Inferior parietal cortex (tissue), 1 donor: ENCODE measurements at regions not wholly inside any gene's neighbourhood (a gene's known extent, or its start where the extent isn't known, plus 50 kb on each side); places are given as distances from the start of the nearest gene placed in this dataset.
"Not testable (repeated sequence)": the region's sequence is repeated elsewhere in the genome, so short reads cannot be mapped to it uniquely, and the experiment has no call there.

Experiments
- DNase-seq: peaks from one replicate; pipeline ENCODE4 v3.0.0-alpha.2; 2016; ENCODE audit errors: extremely low spot score

GRCh38 chr4:4913628-4914027 is 54.2 kb downstream of the MSX1 start:
- no peak for DNase-seq

DNA sequence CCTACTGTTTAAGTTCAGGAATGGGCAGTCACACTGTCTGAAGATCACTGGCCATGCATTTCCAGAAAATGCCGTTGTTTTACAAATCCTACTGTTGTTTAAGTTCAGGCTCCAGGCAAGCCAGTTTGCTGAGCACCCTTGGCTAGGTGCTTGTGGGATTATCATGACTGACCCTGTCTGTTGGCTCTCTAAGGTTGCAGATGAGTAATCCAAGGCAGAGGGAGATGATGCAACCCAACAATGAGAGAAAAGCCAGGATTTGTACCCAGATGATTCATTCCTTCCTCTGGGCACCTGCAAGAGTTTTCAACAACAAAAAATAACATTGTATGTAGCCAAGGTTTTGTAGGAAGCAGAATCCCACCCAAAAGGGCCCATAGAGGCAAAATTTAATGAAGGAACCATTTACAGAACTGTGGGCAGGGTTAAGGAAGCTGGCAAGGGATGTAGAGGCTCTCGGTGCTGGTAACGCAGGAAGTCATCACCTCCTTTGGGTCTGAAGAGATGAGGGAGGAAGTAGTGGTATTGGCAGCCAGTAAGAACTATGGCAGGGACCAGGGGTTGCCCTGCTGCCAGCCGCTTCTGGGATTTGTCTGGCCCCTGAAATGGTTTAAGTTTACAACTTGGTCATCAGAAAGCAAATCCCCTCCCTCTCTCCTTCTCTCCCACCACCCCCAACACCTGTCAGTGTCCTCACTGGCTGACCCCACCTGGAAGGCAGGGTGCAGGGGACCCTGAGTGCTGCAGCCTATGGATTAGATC is 54.8 kb downstream of the MSX1 start:
- DNase-seq, result no peak

- DNase-seq, result no peak
Observed at GRCh38 chr4:4914965-4915845, 55.7 kb downstream of the MSX1 start.

- no peak for DNase-seq
Observed at GRCh38 chr4:4918067-4918466, 58.6 kb downstream of the MSX1 start.

- DNase-seq, result no peak
Observed at GRCh38 chr4:4919927-4920326, 60.5 kb downstream of the MSX1 start.

DNA sequence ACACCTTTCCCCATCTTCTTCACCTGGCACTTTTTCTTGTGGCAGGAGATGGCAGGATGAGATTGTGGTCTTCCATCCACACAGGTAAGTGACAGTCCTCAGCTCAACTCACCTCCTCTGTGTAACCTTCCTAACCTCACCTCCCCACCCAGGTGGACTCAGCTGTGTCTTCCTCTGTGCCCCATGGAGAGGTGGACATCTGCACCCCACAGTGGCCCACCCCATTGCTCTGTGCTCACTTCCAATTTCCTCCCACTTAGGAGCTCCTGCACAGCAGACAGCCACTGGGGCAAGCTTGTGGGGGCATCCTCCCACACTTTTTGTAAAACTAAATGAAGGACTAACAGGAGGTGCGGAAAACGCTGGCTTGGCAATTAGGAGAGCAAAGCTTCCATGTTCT is 61.6 kb downstream of the MSX1 start:
- DNase-seq, result no peak

GRCh38 chr4:4922441-4922840 is 63.0 kb downstream of the MSX1 start:
- no peak for DNase-seq

DNA sequence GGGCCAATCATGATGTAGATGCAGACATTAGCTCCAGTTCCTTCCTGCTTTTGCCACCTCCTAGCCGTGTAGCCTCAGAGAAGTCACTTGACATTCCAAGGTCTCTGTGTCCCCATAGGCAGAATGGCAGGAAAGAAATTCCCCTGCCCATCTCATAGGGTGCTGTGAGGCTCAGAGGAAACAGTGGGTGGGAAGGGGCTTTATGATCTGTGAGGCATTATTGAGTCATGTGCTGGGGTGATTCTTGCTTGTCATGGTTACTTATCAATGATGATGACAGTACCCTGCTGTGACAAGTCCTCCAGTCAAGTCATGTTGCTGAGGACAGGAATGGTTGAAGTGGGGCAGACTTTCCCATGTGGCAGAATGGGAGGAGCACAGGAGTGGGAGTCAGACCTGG is 63.7 kb downstream of the MSX1 start:
- DNase-seq, result no peak

DNA sequence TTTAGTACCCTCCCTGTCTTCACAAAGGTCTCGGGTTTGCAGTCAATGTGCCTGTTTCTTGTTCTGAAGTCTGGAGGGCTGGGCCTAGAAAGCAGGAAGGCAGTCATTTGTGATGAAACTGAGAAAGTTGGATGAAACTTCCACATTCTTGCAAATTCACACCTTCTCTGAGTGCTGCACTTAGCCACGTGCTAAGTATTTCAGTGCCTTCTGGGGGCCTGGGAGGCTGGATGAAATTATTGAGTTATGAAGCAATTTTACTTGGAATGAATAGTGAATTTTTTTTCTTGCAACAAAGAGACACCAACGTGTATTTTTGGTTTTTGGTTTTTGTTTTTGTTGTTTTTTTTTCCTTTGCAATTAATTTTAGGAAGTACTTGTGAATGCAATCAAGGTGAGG is 71.2 kb downstream of the MSX1 start:
- no peak for DNase-seq

DNA sequence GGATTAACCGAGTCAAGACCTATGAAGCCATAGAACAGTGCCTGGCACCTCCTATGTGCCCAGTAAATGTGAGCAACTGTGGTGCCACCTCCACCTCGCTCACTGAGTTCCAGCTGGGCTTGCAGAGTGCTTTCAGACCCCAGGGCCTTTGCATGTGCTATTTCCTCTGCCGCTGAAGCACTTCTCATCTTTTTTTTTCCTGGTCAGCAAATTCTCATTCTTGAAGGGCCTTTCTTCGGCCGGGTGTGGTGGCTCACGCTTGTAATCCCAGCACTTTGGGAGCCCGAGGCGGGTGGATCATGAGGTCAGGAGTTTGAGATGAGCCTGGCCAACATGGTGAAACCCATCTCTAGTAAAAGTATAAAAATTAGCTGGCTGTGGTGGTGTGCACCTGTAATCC is 76.5 kb downstream of the MSX1 start:
- no peak for DNase-seq

DNA sequence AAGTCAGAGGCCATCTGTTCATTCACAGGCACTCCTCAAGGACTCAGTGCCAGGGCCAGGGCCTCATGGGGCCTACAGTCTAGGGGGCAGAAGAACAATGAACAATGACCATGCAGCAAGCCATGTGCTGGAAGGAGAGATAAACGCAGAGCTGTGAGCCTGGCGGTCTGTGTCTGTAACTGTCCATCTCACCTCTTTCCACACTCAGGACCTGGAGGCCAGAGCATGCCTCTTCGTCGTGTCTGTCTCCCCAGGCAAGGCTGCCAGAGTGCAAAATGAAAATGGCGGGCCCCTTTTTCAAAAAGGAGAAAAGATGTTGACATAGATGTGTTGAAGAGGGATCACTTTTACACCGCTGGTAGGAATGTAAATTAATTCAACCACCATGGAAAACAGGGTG is 78.5 kb downstream of the MSX1 start:
- DNase-seq, result no peak

DNA sequence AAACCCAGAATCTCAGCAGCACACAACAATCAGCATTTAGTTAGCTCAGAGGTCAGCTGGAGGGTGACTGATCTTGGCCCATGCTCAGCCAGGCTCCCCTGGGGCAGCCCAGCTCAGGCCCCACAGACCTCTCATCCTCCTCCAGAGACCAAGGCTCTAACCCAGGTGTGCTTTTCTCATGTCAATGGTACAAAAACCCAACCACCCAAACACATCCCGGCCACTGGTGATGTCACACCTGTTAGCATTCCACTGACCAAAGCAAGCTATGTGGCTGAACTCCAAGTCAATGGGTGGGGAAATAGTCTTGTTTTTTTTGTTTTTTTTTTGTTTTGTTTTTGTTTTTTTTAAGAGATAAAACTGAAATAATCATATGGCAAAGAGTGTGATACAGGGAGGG is 77.5 kb downstream of the CYTL1 start:
- no peak for DNase-seq

DNA sequence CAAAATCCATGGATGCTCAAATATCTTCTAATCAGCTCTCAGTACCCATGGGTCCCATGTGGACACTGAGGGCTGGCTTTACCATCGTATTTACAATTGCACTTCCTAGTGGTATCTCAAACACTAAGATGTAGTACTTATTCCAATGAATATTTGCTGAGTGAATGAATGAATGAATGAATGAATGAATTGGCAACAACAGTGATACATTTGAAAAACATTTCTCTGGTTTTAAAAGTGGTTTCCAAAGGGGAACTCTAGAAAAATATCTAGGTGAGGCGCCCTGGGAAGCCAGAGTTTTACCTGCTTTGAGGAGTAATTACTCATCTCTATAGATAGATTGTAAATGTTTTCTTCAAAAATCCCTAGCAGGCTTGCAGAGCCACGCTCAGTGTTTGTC is 76.6 kb downstream of the CYTL1 start:
- no peak for DNase-seq

DNA sequence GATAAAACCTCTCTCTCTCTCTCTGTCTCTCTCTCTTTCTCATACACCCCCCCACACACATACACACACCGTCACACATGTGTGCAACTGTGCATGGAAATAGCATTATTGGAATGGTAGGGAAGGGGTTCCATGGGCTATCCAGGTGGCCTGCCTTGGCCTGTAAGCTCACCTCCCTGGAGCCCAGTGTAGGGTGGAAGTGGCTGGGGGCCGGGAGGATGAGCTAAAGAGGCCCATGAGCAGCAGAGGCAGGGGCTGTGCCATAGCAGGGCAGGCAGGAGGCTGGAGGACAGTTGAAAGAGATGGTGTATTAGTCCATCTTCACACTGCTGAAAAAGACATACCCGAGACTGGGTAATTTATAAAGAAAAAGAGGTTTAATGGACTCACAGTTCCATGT is 74.2 kb downstream of the CYTL1 start:
- no peak for DNase-seq

GRCh38 chr4:4945829-4946228 is 73.4 kb downstream of the CYTL1 start:
- DNase-seq, result no peak

DNA sequence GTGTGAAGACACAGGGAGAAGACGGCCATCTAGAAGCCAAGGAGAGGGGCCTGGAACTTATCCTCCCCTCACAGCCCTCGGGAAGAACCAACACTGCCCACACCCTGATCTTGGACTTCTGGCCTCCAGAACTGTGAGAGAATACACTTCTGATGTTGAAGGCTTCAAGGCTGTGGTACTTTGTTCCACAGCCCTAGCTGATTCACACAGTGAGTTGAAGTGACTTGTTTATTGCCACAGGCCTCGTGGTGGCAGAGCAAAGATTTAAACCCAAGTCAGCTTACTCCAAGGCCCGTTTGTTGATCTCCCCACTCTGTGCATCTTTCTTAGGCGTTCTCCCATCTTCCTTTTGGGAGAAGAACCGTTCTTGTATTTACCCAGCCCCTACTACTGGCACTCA is 72.8 kb downstream of the CYTL1 start:
- no peak for DNase-seq

GRCh38 chr4:4947721-4948120 is 71.5 kb downstream of the CYTL1 start:
- DNase-seq, result no peak

DNA sequence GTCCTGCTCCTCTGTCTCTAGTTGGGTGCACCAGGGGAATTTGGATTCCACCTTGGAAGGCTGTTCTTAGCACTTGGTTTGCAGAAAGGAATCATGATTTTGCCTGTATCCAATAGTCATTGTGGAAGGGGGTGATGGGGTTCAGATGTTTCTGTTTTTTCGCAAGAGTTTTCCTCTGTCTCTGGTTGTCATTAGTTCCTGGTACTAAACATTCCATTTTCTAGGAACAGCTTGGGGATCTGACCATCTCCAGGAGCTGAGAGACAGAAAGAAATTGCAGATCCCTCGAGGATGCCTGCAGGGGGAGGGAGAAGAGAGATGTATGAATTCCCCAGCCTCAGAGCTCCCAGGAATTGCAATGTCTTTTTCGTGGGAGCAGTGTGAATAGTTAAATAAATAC is 70.9 kb downstream of the CYTL1 start:
- no peak for DNase-seq

DNA sequence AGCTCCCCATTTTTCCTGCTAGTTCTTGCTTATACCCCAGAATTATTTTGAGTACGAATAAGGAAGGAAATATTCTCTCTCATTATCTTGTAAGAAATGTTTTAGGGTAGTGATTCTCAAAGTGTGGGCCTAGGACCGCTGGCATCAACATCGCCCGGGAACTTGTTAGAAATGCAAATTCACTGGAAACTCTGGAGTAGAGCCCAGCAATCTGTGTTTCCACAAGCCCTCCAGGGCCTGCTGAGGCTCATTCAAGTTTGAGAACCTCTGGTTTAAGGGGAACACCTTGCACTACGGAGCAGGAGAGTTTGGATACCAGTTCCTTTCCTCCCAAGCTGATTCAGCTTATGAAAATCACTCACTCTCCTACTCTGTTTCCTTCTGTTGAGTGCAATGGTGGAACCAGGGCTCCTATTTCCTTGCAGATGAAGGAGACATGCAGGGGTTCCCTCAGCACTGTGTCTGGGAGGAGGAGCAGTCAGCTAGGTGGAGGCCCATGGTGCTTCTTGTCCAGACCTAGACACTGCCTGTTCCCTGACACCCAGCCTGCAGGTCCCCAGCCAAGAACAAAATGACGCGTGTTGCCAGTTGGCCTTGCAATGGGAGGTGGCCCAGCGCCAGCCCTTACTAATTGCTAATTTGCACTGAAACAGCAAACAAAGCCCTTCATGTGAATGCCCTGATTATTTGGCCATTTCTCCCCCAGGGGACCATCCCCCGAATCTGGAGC is 68.5 kb downstream of the CYTL1 start:
- DNase-seq, result peak; percentile 20

DNA sequence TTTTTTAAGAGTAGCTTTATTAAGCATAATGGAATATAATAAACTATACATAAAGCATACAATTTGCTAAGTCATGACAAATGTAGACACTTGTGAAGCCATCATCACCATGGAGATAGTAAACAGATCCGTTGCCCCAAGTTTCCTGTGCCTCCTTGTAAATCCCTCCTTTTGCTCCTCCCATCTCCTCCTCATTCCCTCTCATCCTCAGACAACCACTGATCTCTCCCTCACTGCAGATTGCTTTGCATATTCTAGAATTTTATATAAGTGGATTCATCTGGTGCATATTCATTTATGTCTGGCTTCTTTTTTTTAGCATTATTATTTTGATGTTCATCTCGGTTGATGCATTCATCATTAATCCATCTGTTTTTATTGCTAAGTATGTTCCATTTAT is 67.0 kb downstream of the CYTL1 start:
- no peak for DNase-seq

DNA sequence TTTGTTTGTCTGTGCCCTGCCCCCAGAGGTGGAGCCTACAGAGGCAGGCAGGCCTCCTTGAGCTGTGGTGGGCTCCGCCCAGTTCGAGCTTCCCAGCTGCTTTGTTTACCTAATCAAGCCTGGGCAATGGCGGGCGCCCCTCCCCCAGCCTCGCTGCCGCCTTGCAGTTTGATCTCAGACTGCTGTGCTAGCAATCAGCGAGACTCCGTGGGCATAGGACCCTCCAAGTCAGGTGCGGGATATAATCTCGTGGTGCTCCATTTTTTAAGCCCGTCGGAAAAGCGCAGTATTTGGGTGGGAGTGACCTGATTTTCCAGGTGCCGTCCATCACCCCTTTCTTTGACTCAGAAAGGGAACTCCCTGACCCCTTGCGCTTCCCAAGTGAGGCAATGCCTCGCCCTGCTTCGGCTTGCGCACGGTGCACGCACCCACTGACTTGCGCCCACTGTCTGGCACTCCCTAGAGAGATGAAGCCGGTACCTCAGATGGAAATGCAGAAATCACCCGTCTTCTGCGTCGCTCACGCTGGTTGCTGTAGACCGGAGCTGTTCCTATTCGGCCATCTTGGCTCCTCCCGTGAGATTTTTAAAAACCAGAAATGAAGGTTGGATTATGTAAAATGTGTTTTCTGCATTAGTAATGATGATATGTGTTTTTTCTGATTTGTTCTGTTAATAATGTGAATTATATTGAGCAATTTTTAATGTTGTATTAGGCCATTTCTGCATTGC is 59.7 kb downstream of the CYTL1 start:
- not testable (repeated sequence) for DNase-seq

DNA sequence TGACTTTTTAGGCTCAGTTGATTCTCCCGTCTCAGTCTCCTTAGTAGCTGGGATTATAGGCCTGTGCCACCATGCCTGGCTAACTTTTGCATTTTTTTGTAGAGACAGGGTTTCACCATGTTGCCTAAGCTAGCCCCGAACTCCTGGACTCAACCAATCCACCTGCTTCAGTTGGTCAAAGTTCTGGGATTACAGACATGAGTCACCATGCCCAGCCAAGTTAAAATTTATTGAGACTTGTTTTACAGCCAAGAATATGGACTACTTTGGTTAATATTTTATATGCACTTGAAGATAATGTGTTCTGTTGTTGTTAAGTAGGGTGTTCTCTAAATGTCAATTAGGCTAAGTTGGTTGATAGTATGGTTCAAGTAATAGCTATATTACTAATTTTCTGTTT is 58.7 kb downstream of the CYTL1 start:
- no peak for DNase-seq
